ENCODE measurements at regions not wholly inside any gene's neighbourhood (a gene's known extent, or its start where the extent isn't known, plus 50 kb on each side); places are given as distances from the start of the nearest gene placed in this dataset.

GRCh38 chr22:22422629-22423112, 85.9 kb downstream of the ZNF280B start:
- peak; percentile 18 for DNase-seq

DNA sequence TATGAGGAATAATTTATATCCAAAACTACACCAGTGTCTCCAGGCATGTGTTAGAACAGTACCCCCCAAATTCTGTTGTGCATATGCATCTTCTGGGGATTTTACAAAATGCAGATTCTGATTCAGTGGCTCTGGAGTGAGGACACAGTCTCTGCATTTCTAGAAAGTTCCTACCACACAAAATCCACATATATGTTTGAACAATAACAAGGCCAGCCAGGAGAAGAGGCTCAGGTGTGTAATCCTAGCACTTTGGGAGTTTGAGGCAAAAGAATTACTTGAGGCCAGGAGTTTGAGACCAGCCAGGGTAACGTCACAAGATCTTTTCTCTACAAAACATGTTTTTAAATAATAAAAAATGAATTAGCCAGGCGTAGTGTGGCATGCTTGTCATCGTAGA, 84.9 kb downstream of the ZNF280B start:
- no peak for DNase-seq

DNA sequence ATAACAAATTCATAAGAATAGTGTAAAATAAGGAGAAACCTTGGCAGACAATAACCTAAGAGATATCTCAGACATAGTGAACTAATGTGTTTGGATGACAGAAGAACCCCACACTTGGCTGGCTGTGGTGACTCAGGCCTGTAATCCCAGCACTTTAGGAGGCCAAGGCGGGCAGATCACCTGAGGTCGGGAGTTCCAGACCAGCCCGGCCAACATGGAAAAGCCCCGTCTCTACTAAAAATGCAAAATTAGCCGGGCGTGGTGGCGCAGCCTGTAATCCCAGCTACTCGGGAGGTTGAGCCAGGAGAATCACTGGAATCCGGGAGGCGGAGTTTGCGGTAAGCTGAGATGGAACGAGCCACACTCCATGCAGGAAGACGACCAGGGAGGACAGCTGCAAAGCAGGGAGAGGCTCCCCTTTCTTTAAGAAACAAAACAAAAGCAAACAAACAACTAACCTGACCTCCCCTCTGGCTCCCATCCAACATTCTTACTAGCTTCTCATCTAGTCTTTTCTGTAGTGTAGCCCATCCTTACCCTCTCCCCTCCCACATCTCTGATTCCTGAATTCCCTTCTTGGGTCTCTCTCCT, 84.2 kb downstream of the ZNF280B start:
- DNase-seq: no peak

DNA sequence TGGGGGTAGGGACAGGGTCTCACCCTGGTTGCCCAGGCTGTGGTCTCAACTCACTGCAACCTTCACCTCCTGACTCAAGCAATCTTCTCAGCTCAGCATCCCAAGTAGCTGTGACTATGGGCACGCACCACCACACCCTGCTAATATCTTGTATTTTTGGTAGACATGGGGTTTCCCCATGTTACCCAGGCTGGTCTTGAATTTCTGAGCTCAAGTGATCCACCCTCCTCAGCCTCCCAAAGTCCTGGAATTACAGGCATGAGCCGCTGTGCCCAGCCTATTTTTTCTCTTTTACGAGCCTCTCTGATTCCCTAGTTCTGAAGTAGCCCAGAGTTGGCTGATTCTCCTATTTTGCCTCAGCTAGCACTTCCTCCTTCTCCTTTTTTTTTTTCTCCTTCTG, 83.6 kb downstream of the ZNF280B start:
- no peak for DNase-seq

DNA sequence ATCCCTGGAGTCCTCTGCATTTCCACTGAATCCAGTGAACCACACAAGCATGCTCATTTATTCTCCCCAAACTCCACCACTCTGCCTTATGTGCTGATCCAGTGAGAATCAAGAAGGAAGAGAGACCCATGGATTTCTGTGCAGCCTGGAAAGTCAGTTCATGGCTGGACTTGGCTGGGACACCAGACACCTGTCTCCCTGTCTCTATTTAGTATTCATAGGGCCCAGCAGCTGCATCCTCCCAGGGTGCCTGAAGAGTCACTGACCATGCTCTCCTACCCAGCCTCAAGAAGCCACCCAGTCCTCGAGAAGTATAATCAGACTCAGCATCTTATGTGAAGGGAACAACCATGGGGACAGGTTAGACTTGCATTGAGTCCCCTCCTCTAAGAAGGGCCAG, 83.2 kb downstream of the ZNF280B start:
- DNase-seq: no peak

- no peak for DNase-seq
These were observed 82.5 kb downstream of the ZNF280B start for GRCh38 chr22:22425783-22426624.

GRCh38 chr22:22427542-22428065, 80.9 kb downstream of the ZNF280B start:
- DNase-seq: no peak

DNA sequence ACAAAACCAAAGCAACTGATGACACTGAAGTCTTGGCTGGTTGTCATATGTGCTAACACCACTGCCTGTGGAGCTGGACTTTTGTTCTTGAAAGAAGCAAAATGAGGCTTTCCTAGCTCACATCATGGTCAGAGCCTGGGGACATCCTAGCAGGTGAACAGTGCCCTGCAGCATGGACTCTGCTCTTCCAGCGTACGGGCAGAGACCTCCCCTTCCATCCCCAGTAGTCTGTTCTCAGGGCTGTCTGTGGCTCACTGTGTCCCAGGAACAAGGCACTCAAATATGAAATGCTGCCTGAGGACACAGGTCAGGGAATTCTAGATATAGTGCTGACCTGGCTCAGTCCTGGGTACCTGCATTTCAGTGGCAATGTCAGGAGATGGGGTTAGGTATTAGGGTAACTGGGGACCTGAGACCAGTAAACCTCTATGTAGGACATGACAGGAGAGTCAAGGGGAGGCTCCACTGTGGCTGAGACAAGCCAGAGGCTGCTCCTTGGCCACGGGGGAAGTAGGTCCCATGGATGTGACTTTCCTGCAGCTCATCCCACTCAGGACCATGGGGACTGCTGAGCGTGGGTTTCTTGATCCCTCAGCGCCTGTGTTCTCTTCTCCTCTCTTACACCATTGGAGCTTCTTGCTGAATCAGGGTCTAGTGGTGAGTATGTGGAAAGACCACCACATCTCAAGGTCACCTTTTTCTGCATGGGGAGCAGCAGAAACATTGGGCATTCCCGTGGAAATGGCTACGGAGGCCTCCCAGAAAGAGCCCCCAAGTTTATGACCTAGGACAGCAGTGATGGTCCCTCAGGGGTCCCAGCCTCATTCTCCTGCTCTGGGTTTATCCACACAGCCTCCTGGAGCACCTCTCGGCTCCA, 80.1 kb downstream of the ZNF280B start:
- no peak for DNase-seq

GRCh38 chr22:22429369-22430108, 79.0 kb downstream of the ZNF280B start:
- no peak for DNase-seq

DNA sequence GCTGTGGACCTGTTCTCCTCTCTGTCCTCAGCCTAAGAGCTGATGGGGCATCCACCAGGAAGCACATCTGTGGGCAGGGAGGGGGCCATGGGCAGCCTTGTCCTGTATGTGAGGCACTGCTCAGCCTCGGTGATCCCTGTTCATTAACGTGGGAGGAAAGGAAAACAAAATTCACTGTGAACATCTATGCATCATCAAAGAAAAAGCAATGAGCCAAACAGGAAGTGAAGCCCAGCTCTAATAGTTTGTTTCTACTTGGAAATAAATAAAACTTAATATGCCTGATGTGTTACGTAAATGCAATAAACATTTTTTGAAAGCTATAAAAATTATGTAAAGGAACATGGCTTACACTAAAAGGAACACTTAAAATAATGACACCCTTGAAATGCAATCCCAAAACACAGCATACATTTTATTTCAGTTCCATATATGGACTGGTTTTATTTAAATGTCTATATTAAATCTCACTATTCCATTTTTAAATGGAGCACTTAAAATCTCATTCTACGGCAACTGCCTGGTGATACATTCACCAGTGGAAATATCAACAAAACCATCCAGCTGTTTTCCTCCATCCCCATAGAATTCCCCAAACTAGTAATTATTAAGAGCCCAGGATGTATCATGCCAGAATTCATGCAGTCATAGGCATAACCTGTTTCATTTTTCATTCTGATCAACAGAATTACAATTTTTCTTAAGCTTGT, 78.3 kb downstream of the ZNF280B start:
- no peak for DNase-seq

- DNase-seq: no peak
These were observed 77.0 kb downstream of the ZNF280B start for GRCh38 chr22:22431271-22432220.

- no peak for DNase-seq
These were observed 76.1 kb downstream of the ZNF280B start for GRCh38 chr22:22432479-22432878.

- DNase-seq: no peak
These were observed 75.6 kb downstream of the ZNF280B start for GRCh38 chr22:22432937-22433336.

DNA sequence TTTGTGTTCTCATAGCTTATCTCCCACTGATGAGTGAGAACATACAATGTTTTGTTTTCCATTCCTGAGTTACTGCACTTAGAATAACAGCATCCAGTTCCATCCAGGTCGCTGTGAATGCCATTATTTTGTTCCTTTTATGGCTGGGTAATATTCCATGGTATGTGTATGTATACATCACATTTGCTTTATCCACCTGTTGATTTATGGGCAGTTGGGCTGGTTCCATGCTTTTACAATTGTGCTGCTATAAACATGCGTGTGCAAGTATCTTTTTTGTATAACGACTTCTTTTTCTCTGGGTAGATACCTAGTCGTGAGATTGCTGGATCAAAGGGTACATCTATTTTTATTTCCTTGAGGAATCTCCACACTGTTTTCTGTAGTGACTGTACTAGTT, 74.8 kb downstream of the ZNF280B start:
- DNase-seq: no peak

All from DMS 273 treated with DMSO at 0.1 percent for 48 hours (cell line).